OCI-LY7 (cell line): ENCODE measurements at regions not wholly inside any gene's neighbourhood (a gene's known extent, or its start where the extent isn't known, plus 50 kb on each side); places are given as distances from the start of the nearest gene placed in this dataset.

Experiments used
- EZH2phosphoT487 ChIP-seq: fragments of 200-600 bp; sonication (generic); IDR thresholded peaks from 2 replicates; pipeline ENCODE4 v1.6.1; 2018; ENCODE audit warnings: low read depth, borderline replicate concordance, mild to moderate bottlenecking, mixed run types, antibody characterized with exemption, low read length, moderate library complexity, mixed read lengths
- TF ChIP-seq, protein P1 (sequence below): fragments of 200-600 bp; sonication (generic); conservative IDR thresholded peaks from 2 replicates; pipeline ENCODE4 v1.5.1; 2014; ENCODE audit warnings: mild to moderate bottlenecking, antibody characterized with exemption, low read length, moderate library complexity, mixed read lengths

DNA sequence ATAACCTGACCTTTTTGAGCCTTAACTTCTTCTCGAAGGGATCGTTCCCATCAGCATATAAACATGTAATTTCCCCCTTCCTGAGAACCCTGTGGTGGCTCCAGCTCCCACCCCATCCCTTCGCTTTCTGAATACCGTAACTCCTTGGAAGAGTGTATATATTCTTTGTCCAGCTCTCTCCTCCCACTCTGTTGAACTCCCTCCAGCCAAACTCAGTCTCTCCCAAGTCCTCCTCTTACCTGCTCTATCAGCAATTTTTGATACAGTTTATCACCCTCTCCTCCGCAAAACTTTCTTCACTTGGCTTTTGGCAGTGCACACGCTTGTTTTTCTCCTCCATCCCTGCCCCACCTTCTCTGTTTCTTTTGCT lies 109.9 kb upstream of the SLC25A33 start:
- TF ChIP-seq, protein P1, sequence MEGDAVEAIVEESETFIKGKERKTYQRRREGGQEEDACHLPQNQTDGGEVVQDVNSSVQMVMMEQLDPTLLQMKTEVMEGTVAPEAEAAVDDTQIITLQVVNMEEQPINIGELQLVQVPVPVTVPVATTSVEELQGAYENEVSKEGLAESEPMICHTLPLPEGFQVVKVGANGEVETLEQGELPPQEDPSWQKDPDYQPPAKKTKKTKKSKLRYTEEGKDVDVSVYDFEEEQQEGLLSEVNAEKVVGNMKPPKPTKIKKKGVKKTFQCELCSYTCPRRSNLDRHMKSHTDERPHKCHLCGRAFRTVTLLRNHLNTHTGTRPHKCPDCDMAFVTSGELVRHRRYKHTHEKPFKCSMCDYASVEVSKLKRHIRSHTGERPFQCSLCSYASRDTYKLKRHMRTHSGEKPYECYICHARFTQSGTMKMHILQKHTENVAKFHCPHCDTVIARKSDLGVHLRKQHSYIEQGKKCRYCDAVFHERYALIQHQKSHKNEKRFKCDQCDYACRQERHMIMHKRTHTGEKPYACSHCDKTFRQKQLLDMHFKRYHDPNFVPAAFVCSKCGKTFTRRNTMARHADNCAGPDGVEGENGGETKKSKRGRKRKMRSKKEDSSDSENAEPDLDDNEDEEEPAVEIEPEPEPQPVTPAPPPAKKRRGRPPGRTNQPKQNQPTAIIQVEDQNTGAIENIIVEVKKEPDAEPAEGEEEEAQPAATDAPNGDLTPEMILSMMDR: no peak
- TF ChIP-seq EZH2phosphoT487: no peak
